Spleen (tissue), 7 donors: ENCODE measurements at regions not wholly inside any gene's neighbourhood (a gene's known extent, or its start where the extent isn't known, plus 50 kb on each side); places are given as distances from the start of the nearest gene placed in this dataset.

Experiments used
- POLR2A ChIP-seq, 3 donors: fragments of 450-650 bp; IDR thresholded peaks; one replicate each; pipeline ENCODE4 v1.5.1; 2017; ENCODE audit warnings: antibody characterized with exemption in 3 of 3, mild to moderate bottlenecking in 1 of 3
- TF ChIP-seq, protein P1 (sequence below), 11 experiments: fragments of 200-600 bp in 7 of 11; fragments of 450-650 bp in 4 of 11; sonication (generic) in 4 of 11; IDR thresholded peaks in 8 of 11; conservative IDR thresholded peaks in 3 of 11; 1 replicate in 7 of 11; 2 replicates in 4 of 11; pipeline versions ENCODE4 v1.4.0 to v1.8.0; 2016 to 2021; ENCODE audit warnings: antibody characterized with exemption in 11 of 11, inconsistent platforms in 4 of 11, mild to moderate bottlenecking in 1 of 11
- donor health status: DM: no; HTN: no; CAD: no; lungs with moderate emphysema.
- donor health status: DM: no; HTN: no; CAD: no.
- donor health status: DM: no; HTN: no; CAD: no.

DNA sequence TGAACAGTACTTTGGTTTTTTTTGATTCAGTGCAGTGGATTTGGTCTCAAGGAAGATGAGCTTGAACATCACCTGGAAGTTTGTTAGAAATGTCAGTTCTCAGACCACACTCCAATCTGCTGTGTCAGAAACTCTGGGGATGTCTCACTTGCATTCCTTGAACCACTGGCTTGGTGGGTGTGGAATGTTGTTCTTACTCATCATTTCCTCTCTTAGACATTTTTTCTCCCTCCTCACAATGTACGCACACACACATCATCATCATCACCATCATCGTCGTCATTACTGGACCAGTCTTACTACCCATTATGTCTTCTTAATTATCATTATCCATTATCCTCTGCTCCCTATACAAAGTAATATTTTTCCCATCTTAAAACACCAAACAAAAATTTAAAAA, 91.9 kb upstream of the KCNK2 start:
- TF ChIP-seq, protein P1, sequence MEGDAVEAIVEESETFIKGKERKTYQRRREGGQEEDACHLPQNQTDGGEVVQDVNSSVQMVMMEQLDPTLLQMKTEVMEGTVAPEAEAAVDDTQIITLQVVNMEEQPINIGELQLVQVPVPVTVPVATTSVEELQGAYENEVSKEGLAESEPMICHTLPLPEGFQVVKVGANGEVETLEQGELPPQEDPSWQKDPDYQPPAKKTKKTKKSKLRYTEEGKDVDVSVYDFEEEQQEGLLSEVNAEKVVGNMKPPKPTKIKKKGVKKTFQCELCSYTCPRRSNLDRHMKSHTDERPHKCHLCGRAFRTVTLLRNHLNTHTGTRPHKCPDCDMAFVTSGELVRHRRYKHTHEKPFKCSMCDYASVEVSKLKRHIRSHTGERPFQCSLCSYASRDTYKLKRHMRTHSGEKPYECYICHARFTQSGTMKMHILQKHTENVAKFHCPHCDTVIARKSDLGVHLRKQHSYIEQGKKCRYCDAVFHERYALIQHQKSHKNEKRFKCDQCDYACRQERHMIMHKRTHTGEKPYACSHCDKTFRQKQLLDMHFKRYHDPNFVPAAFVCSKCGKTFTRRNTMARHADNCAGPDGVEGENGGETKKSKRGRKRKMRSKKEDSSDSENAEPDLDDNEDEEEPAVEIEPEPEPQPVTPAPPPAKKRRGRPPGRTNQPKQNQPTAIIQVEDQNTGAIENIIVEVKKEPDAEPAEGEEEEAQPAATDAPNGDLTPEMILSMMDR (IDR thresholded peaks at IDR 0.05 in 8 of 11, conservative IDR thresholded peaks at IDR 0.05 in 3 of 11) = no peak
- TF ChIP-seq POLR2A (IDR thresholded peaks at IDR 0.05) = no peak
